DOHH2 (cell line): ENCODE measurements at regions not wholly inside any gene's neighbourhood (a gene's known extent, or its start where the extent isn't known, plus 50 kb on each side); places are given as distances from the start of the nearest gene placed in this dataset.

Experiments used
- CTCF ChIP-seq: fragments of 200-600 bp; sonication (generic); IDR thresholded peaks from one replicate; pipeline ENCODE4 v1.5.1; 2014; ENCODE audit warnings: antibody characterized with exemption, mild to moderate bottlenecking, low read depth, low read length; ENCODE audit not compliant: poor library complexity, severe bottlenecking
- EZH2phosphoT487 ChIP-seq: fragments of 200-600 bp; sonication (generic); IDR thresholded peaks from 2 replicates; pipeline ENCODE4 v1.6.1; 2017; ENCODE audit warnings: borderline replicate concordance, mild to moderate bottlenecking, antibody characterized with exemption, low read length, moderate library complexity, mixed read lengths

- TF ChIP-seq CTCF: no peak
- no peak for TF ChIP-seq EZH2phosphoT487
Measured at GRCh38 chr2:16093639-16094529, 153.5 kb downstream of the MYCN start.
